ENCODE measurements at regions not wholly inside any gene's neighbourhood (a gene's known extent, or its start where the extent isn't known, plus 50 kb on each side); places are given as distances from the start of the nearest gene placed in this dataset.
"Not testable (repeated sequence)": the region's sequence is repeated elsewhere in the genome, so short reads cannot be mapped to it uniquely, and the experiment has no call there.

DNA sequence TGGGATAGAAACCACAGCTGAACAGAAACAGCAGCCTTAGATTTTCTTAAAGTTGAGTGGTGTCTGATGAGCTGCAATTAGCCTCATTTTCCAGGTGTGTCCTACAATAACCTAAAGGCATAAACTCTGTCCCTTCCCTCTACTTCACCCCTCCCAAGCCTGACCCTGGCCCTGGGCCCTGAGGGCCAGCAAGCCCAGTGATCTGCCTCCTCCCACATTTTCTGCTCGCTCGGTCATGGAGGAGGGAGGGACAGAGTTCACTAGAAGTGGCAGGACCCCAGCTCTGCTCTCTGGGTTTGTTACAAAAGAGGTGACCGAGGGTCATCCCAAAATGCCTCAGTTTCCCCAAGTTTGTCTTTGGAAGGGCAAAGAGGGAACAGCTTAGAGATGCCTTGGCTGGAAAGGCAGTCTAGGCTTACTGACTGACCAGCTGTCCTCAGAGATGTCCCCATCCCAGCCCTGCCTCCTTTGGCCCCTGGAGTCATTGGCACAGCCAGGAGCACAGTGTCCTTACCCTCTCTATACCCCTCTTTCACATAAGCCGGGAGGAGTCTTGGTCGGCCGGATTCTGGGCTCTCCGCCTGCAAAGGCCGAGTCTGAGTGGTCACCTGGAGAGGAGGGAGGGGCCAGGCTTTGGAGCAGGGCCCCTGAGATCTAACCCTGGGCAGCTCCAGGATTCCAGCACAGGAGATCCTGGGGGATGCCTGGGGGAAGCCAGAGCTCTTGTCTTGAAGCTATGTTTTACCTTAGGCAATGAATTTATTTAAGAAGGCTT is 172.7 kb downstream of the PTPRU start:
- TF ChIP-seq, protein P1, sequence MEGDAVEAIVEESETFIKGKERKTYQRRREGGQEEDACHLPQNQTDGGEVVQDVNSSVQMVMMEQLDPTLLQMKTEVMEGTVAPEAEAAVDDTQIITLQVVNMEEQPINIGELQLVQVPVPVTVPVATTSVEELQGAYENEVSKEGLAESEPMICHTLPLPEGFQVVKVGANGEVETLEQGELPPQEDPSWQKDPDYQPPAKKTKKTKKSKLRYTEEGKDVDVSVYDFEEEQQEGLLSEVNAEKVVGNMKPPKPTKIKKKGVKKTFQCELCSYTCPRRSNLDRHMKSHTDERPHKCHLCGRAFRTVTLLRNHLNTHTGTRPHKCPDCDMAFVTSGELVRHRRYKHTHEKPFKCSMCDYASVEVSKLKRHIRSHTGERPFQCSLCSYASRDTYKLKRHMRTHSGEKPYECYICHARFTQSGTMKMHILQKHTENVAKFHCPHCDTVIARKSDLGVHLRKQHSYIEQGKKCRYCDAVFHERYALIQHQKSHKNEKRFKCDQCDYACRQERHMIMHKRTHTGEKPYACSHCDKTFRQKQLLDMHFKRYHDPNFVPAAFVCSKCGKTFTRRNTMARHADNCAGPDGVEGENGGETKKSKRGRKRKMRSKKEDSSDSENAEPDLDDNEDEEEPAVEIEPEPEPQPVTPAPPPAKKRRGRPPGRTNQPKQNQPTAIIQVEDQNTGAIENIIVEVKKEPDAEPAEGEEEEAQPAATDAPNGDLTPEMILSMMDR (IDR thresholded peaks at IDR 0.05; ENCODE audit: borderline replicate concordance, insufficient read depth, low read depth, low read length) = no peak
- H3K4me3 ChIP-seq (ENCODE audit: low read depth, low read length) = no peak overlapping the region

- no peak overlapping the region for H3K4me3 ChIP-seq (ENCODE audit: low read depth, low read length)
- TF ChIP-seq, protein P1 (IDR thresholded peaks at IDR 0.05; ENCODE audit: borderline replicate concordance, insufficient read depth, low read depth, low read length) = no peak
These were observed 170.5 kb downstream of the PTPRU start for GRCh38 chr1:29406814-29407213.

DNA sequence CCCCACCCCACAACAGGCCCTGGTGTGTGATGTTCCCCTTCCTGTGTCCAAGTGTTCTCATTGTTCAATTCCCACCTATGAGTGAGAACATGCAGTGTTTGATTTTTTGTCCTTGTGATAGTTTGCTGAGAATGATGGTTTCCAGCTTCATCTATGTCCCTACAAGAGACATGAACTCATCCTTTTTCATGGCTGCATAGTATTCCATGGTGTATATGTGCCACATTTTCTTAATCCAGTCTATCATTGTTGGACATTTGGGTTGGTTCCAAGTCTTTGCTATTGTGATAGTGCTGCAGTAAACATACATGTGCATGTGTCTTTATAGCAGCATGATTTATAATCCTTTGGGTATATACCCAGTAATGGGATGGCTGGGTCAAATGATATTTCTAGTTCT is 163.9 kb downstream of the PTPRU start:
- H3K4me3 ChIP-seq (ENCODE audit: low read depth, low read length) = not testable (repeated sequence)

- no peak overlapping the region for H3K4me3 ChIP-seq (ENCODE audit: low read depth, low read length)
- TF ChIP-seq, protein P1 (IDR thresholded peaks at IDR 0.05; ENCODE audit: borderline replicate concordance, insufficient read depth, low read depth, low read length) = no peak
These were observed 163.1 kb downstream of the PTPRU start for GRCh38 chr1:29399465-29399864.

DNA sequence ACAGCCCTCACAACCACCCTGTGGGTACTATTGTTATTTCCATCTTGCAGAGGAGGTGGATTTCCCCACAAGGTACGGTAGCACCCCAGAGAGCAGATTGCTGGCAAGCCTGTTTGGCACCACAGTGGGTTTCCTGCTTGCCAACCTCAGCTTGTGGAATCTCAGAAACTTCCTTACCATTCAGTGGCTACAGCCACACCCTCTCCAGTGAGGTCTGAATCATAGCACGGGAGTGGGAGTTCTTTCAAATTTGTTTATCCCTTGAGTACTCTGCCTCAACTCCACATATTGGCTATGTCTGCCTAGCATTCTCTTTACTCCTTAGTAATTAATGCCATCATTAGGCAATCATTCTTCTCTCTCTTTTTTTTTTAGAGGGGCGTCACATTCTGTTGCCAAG is 162.1 kb downstream of the PTPRU start:
- TF ChIP-seq, protein P1 (IDR thresholded peaks at IDR 0.05; ENCODE audit: borderline replicate concordance, insufficient read depth, low read depth, low read length) = no peak
- H3K4me3 ChIP-seq (ENCODE audit: low read depth, low read length) = no peak overlapping the region

DNA sequence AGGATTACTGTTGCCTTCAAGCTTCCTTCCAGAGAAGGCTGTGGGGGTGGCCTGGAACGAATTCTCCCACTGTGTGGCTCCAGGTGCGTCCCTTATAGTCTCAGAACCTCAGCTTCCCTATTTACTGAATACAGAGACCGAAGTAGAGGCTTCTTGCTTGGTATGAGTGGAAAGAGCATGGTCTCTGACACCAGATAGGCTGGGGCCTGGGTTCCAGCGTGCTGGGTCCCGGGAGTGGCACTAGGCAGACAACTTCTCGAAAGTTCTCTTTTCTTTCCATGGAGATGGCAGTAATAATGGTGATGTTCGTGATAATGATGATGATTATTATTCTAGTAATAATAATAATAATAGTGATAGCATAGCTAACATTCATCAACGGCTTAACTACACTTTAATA is 161.7 kb downstream of the PTPRU start:
- TF ChIP-seq, protein P1 (IDR thresholded peaks at IDR 0.05; ENCODE audit: borderline replicate concordance, insufficient read depth, low read depth, low read length) = no peak

DNA sequence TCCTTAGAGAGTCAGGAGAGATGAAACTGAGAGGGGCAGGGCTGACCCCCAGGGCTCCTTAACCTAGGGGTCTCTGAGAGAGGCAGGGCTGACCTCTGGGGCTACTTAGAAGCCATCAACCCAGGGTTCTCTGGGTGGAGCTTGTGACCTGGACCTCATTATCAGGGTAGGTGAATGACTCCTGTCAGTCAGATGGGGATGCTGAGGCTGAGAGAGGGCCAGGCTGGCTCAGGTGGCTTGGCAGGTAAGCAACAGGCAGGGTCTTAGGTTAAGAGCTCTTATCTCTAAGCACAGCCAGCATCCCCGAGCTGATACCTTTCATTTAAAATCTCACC is 160.9 kb downstream of the PTPRU start:
- no peak overlapping the region for H3K4me3 ChIP-seq (ENCODE audit: low read depth, low read length)
- TF ChIP-seq, protein P1 (IDR thresholded peaks at IDR 0.05; ENCODE audit: borderline replicate concordance, insufficient read depth, low read depth, low read length) = no peak

More for the DNA sequence above, 161.7 kb downstream of the PTPRU start:
- H3K4me3 ChIP-seq (ENCODE audit: low read depth, low read length) = no peak overlapping the region

Data from GM12875 (cell line).